ENCODE measurements at regions not wholly inside any gene's neighbourhood (a gene's known extent, or its start where the extent isn't known, plus 50 kb on each side); places are given as distances from the start of the nearest gene placed in this dataset.

DNA sequence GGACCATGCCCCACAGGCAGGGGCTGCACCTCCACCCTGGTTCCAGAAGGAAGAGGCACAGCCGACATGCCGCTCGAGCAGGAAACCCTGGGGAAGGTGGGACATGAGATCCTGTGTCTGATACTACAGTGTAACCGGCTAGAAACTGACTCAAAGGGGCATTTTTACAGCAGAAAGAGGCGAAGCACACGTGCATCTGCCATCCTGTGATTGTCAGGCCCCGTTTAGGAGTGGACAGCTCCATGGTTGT is 62.7 kb downstream of the SIK1 start:
- no peak for DNase-seq (ENCODE audit: low spot score)

DNA sequence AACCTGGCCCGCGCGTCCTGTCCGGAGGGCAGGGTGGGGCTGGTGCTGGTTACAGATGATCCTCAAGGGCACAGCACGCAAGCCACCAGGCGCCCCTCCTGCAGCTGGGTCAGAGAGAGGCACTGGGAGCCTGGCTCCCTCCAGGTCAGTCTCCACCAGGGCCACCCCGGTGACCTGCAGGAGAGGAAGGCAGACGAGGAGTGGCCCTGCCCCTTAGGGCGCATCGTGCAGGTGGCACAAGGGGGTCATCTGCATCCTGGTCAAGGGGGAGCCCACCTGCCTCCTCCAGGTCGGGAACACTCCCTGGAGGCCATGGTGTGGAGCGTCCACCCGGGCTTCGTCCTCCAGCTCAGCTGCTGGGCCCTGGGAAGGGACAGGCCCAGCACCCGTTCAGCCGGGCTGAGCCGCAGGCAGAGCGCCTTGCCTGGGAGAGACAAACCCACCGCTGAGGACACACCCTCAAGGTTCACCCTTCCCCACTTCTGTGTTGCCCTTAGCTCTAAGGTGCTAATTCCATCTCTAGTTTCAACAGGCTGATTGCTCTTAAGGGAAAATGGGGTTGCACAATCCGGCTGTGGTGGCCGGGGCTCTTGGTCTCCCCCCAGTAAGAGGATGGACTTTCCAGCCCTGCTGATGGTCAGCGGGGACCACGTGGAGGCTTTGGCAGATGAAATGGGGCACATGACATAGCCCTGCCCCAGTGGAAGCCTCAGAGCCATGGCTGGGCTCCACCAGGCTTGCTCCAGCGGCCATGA is 63.2 kb downstream of the SIK1 start:
- no peak for DNase-seq (ENCODE audit: low spot score)

- no peak for DNase-seq (ENCODE audit: low spot score)
These were observed 64.0 kb downstream of the SIK1 start for GRCh38 chr21:43362915-43363314.

DNA sequence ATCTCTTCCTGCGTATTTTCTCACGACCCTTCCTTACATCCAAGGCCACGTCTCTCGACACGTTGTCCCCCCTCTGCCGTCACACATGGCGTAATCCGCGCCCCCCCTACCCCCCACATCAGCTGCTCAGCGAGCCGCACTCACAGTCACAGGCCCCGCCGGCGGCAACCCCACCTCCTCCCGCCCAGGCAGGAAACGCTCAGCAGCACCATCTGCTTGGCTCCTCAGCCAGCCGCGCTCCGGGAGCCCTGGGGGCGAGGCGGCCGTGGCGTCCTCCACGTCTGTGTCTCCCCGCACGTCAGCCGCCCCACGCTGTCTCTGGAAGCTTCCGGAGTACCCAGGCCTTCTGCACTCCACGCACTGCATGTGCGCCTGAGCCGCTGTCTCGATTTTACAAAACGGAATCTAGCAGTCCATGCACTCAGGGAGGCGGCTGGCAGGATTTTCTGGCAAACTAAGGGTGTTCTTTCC is 64.6 kb downstream of the SIK1 start:
- DNase-seq (ENCODE audit: low spot score), result no peak

- no peak for DNase-seq (ENCODE audit: low spot score)
These were observed 65.2 kb downstream of the SIK1 start for GRCh38 chr21:43361493-43362296.

- DNase-seq (ENCODE audit: low spot score), result no peak
These were observed 65.8 kb downstream of the SIK1 start for GRCh38 chr21:43361127-43361492.

DNA sequence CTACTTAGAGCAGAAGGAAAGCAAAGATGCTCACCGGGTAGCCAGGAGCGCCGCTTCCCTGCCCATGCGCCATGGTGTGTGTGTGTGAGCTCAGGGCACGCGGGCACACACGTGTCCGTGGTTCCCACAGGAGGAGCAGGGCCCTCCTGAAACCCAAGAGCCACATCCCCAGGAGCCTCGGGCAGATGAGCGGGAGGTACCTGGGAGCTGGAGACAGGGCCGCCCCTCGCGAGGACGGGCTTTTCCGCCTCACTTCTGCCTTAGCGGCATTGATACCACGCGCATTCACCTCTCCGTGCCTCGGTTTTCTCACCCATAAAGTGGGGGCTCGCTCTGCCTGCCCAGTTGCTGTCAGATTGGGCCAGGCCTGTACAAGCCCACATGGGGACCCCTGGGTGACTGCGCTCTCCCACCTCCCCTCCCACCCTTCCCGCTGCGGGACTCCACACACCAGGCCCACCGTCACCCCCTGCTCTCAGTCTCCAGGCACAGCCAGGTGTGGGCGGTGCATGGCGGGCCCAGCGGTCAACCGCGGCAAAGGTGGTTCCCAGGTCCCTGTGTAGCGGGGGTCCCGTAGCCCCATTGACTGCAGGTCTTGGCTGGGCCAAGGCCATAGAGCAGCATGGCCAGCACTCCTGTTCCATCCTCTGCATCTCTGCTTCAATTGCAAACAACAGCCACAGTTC is 66.3 kb downstream of the SIK1 start:
- no peak for DNase-seq (ENCODE audit: low spot score)

GRCh38 chr21:43358940-43359822 is 67.8 kb downstream of the SIK1 start:
- no peak for DNase-seq (ENCODE audit: low spot score)

DNA sequence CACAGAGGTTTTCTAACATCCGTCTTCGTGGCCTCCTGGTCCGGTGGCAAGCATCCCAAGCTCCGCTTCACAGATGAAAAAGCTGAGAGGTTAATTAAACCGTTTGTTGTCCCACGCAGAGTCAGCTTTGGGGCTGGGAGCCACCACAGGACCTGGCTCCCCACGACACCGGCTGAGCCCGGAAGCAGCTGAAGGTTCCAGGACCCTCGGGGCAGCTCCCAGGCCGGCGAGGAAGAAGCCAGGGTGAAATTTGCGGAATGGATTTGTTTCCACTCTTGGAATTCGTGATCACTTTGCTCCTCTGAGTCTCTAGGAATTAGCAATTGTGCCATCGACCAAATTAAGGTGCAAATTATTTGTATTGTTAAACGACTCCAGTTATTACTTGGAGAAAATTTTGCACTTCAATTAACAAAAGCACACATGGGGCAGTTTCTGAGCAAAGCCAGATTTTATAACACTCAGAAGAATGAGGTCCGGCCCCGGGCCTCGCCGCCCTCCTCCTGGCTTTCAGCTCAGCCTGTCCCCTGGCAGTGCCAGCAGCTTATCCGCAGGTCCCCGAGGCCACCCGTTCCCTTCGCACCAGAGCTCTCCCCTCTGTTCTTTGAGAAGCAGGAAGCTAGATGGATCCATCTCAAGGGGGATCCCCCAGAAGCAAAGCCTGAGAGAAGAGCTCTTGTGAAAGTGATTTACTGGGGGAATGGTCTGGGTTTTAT is 69.1 kb downstream of the SIK1 start:
- DNase-seq (ENCODE audit: low spot score), result no peak

- no peak for DNase-seq (ENCODE audit: low spot score)
These were observed 71.0 kb downstream of the SIK1 start for GRCh38 chr21:43355925-43356289.

GRCh38 chr21:43355266-43355924 is 71.5 kb downstream of the SIK1 start:
- DNase-seq (ENCODE audit: low spot score), result no peak

- DNase-seq (ENCODE audit: low spot score), result no peak
These were observed 72.3 kb downstream of the SIK1 start for GRCh38 chr21:43354666-43355065.

DNA sequence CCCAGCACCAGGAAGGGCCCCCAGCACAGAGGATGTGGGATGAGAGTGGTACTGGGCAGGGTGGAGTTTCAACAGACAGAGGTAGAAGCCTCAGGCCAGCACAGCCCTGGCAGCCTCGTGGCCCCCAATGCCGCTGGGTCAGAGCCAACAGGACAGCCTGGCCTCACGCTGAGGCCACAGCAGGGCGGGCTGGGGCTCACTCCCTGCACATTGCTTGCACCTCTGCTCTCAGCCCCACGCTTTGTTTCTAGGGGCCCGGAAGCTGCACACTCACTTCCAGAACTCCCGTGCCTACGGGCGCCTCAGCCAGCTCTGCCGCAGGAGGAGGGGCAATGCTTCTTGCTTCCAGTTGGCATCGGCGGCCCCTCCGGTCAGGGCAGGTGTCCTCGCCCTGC is 72.9 kb downstream of the SIK1 start:
- no peak for DNase-seq (ENCODE audit: low spot score)

- no peak for DNase-seq (ENCODE audit: low spot score)
These were observed 73.5 kb downstream of the SIK1 start for GRCh38 chr21:43353282-43354025.

DNA sequence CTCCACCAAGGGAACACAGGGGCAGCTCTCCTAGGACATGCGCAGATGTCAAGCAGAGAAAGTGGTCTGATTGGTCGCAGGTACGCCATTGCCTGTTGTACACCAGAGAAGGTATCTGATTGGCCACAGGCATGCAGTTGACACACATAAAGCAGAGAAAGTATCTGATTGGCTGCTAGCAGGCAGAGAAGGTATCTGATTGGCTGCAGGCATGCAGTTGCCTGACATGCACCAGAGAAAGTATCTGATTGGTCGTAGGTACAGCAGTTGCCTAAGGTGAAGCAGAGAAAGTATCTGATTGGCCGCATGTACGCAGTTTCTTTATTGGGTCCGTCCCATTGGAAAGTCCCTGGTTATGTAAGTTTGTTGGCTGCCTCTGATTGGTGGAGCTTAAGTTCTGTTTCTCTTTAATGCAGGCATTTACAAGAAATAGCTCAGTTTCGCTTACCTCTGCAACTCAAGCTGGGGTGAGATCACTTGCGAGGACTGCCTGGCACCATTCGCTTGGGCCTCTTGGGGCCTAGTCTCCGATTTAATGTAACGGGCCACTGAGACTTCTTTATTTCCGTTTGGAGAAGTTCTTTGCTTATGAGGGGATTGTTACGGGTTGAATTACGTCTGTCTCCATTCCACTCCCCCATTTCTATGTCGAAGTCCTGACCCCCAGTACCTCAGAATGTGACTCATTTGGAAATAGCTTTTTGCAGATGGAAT is 74.2 kb downstream of the SIK1 start:
- DNase-seq (ENCODE audit: low spot score), result no peak

DNA sequence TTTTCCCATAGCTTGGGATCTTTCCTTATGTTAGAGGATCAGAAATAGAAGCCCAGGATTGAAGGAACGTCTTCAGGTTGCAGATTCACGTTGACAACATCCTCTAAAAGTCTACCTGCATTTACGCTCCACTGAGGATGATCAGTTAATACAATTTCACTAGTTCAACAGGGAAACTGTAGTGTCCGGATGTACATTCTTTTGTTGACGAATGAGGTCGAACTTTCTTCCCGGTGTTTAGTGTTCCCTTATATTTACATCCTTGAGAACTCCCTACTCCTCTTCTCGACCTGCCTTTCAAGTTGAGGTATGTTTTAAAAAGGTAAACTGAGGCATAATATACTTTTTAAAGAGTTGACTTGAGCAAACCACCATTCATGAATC is 74.8 kb downstream of the SIK1 start:
- no peak for DNase-seq (ENCODE audit: low spot score)

DNA sequence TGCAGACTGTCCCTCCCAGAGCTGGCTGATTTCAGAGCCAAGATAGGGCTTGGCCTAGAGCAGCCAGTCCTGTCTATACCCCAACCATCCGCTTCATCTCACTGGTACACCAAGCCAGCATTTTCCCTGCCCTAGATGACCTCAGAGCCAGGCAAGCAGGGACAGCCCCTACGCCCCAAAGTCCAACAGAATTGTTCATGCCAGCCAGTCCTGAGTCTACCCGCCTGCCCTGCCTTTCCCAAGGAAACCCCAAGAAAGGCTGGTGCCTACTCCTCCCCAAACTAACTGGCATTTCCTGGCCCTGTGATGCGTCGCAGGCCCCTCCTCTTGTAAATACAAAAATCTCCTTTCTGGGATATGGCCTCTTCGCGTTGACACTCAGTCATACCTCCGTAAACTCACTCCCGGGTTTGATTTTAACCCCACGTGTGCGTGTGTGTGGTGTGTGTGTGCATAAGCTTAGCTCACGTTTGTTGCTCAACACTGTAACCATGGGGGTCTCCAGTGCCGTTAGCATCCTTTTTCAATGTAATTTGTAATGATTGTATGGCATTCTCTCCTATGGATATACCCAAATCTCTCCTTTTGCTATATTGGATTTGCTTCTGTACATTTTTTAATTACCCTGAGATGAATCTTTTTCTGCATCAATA is 75.3 kb downstream of the SIK1 start:
- DNase-seq (ENCODE audit: low spot score), result no peak

GRCh38 chr21:43349644-43350043 is 77.3 kb downstream of the SIK1 start:
- no peak for DNase-seq (ENCODE audit: low spot score)

DNA sequence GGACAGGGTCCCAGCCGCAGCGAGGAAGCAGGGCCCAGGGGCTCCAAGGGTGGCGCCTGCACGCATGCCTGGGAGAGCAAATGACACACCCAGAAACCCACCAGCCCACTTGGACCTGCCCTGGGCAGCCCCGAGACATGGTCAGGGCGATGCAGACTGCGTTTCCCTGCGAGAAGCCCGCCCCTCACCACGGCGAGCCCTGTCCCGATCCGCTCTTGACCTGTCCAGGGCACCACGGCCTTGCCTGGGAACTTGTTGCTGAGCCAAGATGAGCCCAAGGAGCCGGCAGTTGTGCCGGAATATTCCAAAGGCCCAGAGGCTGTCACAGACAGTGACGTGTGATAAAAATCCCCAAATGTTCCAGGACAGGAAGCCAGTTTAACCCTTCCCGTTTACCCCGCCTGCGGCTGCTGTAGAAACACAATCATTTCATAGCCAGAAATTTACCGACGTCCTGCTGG is 78.1 kb downstream of the SIK1 start:
- no peak for DNase-seq (ENCODE audit: low spot score)

Measured in pons (tissue), 1 donor.